K562 (cell line): ENCODE measurements at regions not wholly inside any gene's neighbourhood (a gene's known extent, or its start where the extent isn't known, plus 50 kb on each side); places are given as distances from the start of the nearest gene placed in this dataset.
"Not testable (repeated sequence)": the region's sequence is repeated elsewhere in the genome, so short reads cannot be mapped to it uniquely, and the experiment has no call there.

Source experiments
- ATAC-seq: fragments of 200-7000 bp; cut with Tn5 transposase; 3 replicates; pipeline ENCODE4 v1.9.1; 2020; ENCODE audit warnings: moderate library complexity
- BruUV-seq: library from RNA; stranded (reverse); fragments of 400-500 nt; replicated peaks from 2 replicates; lab custom pipeline; 2021; lab: Mats Ljungman, UMichigan
- CTCF ChIA-PET: fragments of 300-600 bp; formaldehyde crosslinking; extraction: SDS; loops from one replicate; lab custom pipeline; 2021; ENCODE audit warnings: low intra/inter-chr PET ratio; lab: Yijun Ruan, JAX
- POLR2A ChIA-PET: fragments of 300-600, 350-650 bp; sonication (Branson Sonifier 250); formaldehyde crosslinking; extraction: SDS; loops from one replicate; lab custom pipeline; 2021; ENCODE audit warnings: antibody characterized with exemption, inconsistent platforms; lab: Yijun Ruan, JAX
- DNase-seq, 4 experiments: peaks; one replicate each; pipeline versions ENCODE4 v3.0.0 to v3.0.0-alpha.2; 2011 to 2018; ENCODE audit warnings: low spot score in 3 of 4, mixed read lengths in 3 of 4; ENCODE audit errors: extremely low read depth in 1 of 4
- FAIRE-seq: peaks from 2 replicates; lab custom pipeline; 2011; peaks lifted over from hg19 to GRCh38; lab: Jason Lieb, UNC
- H2AFZ ChIP-seq: 2 replicates; pipeline ENCODE4 v1.6.0; 2011; ENCODE audit warnings: low read depth, low read length, control low read depth, inconsistent platforms
- H3K27ac ChIP-seq: fragments of 200-600 bp; 3 replicates; pipeline ENCODE4 v1.8.0; 2011; ENCODE audit warnings: low read depth, mild to moderate bottlenecking, control low read depth, inconsistent platforms, low read length, moderate library complexity, mixed read lengths; ENCODE audit errors: extremely low read depth
- H3K27me3 ChIP-seq, 2 experiments: fragments of 300-600 bp in 1 of 2; 2 replicates in 1 of 2; 3 replicates in 1 of 2; pipeline versions ENCODE4 v1.6.0 to v1.8.0; 2011; ENCODE audit warnings: inconsistent platforms in 2 of 2, low read length in 2 of 2, mild to moderate bottlenecking in 1 of 2, mixed read lengths in 1 of 2, moderate library complexity in 1 of 2; ENCODE audit not compliant: control insufficient read depth in 2 of 2, insufficient read depth in 2 of 2
- H3K36me3 ChIP-seq: fragments of 300-600 bp; 3 replicates; pipeline ENCODE4 v1.8.0; 2011; ENCODE audit warnings: mild to moderate bottlenecking, low read length, inconsistent platforms; ENCODE audit not compliant: control insufficient read depth, insufficient read depth
- H3K4me1 ChIP-seq, 2 experiments: fragments of 200-600 bp in 1 of 2; replicated peaks in 1 of 2; 2 replicates in 1 of 2; 3 replicates in 1 of 2; pipeline versions ENCODE4 v1.5.1 to v1.8.0; 2011; ENCODE audit warnings: inconsistent platforms in 2 of 2, low read length in 2 of 2, mild to moderate bottlenecking in 1 of 2, mixed read lengths in 1 of 2, moderate library complexity in 1 of 2; ENCODE audit not compliant: control insufficient read depth in 2 of 2, insufficient read depth in 2 of 2
- H3K4me2 ChIP-seq: 2 replicates; pipeline ENCODE4 v1.6.1; 2011; ENCODE audit warnings: low read length, control low read depth, inconsistent platforms, mixed read lengths; ENCODE audit not compliant: insufficient read depth
- H3K4me3 ChIP-seq: fragments of 200-600 bp; sonication (generic), shearing (Covaris generic); 2 replicates; pipeline ENCODE4 v1.5.1; 2016; ENCODE audit warnings: control low read depth, inconsistent platforms
- H3K79me2 ChIP-seq: fragments of 200-600 bp; 3 replicates; pipeline ENCODE4 v1.8.0; 2011; ENCODE audit warnings: low read length, inconsistent platforms; ENCODE audit not compliant: control insufficient read depth, insufficient read depth
- H3K9ac ChIP-seq, 2 experiments: 2 replicates each; pipeline versions ENCODE4 v1.6.0 to v1.6.1; 2011; ENCODE audit warnings: low read depth in 2 of 2, low read length in 2 of 2, control low read depth in 1 of 2, inconsistent platforms in 1 of 2, mild to moderate bottlenecking in 1 of 2, mixed read lengths in 1 of 2; ENCODE audit not compliant: insufficient read depth in 1 of 2
- H3K9me1 ChIP-seq: one replicate; pipeline ENCODE4 v1.6.0; 2011; ENCODE audit warnings: inconsistent platforms, mild to moderate bottlenecking, low read length, moderate library complexity; ENCODE audit not compliant: control insufficient read depth, insufficient read depth
- H3K9me3 ChIP-seq: replicated peaks from 2 replicates; pipeline ENCODE4 v1.5.1; 2011; ENCODE audit warnings: low read depth, low read length, inconsistent platforms; ENCODE audit not compliant: control insufficient read depth, insufficient read depth
- H4K20me1 ChIP-seq: replicated peaks from 2 replicates; pipeline ENCODE4 v1.6.1; 2011; ENCODE audit warnings: low read length, inconsistent platforms, mixed read lengths; ENCODE audit not compliant: control insufficient read depth, insufficient read depth
- BACH1 ChIP-seq: fragments of 200-800 bp; sonication (Bioruptor generic); IDR thresholded peaks from 2 replicates; pipeline ENCODE4 v1.6.1; 2016; ENCODE audit warnings: missing genetic modification characterization, missing compliant biosample characterization
- BCOR ChIP-seq: fragments of 450-650 bp; IDR thresholded peaks from 2 replicates; pipeline ENCODE4 v1.6.1; 2016
- CTBP1 ChIP-seq: fragments of 450-650 bp; IDR thresholded peaks from 2 replicates; pipeline ENCODE4 v1.6.1; 2016; ENCODE audit warnings: borderline replicate concordance
- HDAC1 ChIP-seq, 2 experiments: fragments of 450-650 bp; IDR thresholded peaks; 2 replicates each; pipeline ENCODE4 v1.6.1; 2016 to 2017; ENCODE audit warnings: inconsistent platforms in 1 of 2, mild to moderate bottlenecking in 1 of 2, moderate library complexity in 1 of 2
- HNRNPLL ChIP-seq: fragments of 200-400 bp; formaldehyde crosslinking; IDR thresholded peaks from 2 replicates; pipeline ENCODE4 v1.6.1; 2017; ENCODE audit warnings: low read length, low read depth, mild to moderate bottlenecking; ENCODE audit not compliant: poor library complexity, severe bottlenecking
- KAT8 ChIP-seq: fragments of 450-650 bp; IDR thresholded peaks from 2 replicates; pipeline ENCODE4 v1.6.1; 2016; ENCODE audit warnings: low read depth, mild to moderate bottlenecking
- MECOM ChIP-seq: fragments of 250-450 bp; sonication (Bioruptor Pico); IDR thresholded peaks from 2 replicates; pipeline ENCODE4 v1.8.0; 2022; ENCODE audit warnings: inconsistent platforms
- NBN ChIP-seq: fragments of 450-650 bp; IDR thresholded peaks from 2 replicates; pipeline ENCODE4 v1.6.1; 2016; ENCODE audit warnings: low read depth, mild to moderate bottlenecking
- POLR2A ChIP-seq: fragments of 450-650 bp; conservative IDR thresholded peaks from 2 replicates; pipeline ENCODE4 v1.6.1; 2016
- RBM14 ChIP-seq: fragments of 200-400 bp; formaldehyde crosslinking; IDR thresholded peaks from 2 replicates; pipeline ENCODE4 v1.6.1; 2018; ENCODE audit warnings: low read depth, mild to moderate bottlenecking, low read length, moderate library complexity, borderline replicate concordance; ENCODE audit not compliant: insufficient read depth
- TCF7L2 ChIP-seq: fragments of 150-350 bp; IDR thresholded peaks from 2 replicates; pipeline ENCODE4 v1.6.1; 2016; ENCODE audit warnings: low read depth, mild to moderate bottlenecking, low read length, moderate library complexity
- ZNF316 ChIP-seq: fragments of 450-650 bp; IDR thresholded peaks from 2 replicates; pipeline ENCODE4 v1.6.1; 2016
- ZNF77 ChIP-seq: fragments of 250-450 bp; sonication (Bioruptor Pico); IDR thresholded peaks from 2 replicates; pipeline ENCODE4 v1.5.0; 2020
- ZSCAN29 ChIP-seq: fragments of 450-650 bp; IDR thresholded peaks from 2 replicates; pipeline ENCODE4 v1.6.1; 2017
- WGBS: fragments of 100-300 bp; shearing (Covaris generic); methylation state at CpG from one replicate; pipeline ENCODE4 v1.1.6; 2016; ENCODE audit warnings: low coverage, mixed read lengths; ENCODE audit not compliant: insufficient coverage; ENCODE audit errors: missing lambda C conversion rate; 5-methylcytosine and 5-hydroxymethylcytosine counted together
- in situ Hi-C: fragments of 300-500 bp; cut with MboI; formaldehyde crosslinking; loops from 4 replicates; pipeline ENCODE4 v1.15.0; 2018; ENCODE audit warnings: inconsistent platforms, mixed read lengths
- intact Hi-C: fragments of 100-400 bp; cut with micrococcal nuclease; formaldehyde crosslinking; loops from 2 replicates; pipeline ENCODE4 v1.14.2; 2022
- TF ChIP-seq, protein P1 (sequence below), 2 experiments: fragments of 150-350 bp in 1 of 2; IDR thresholded peaks; 2 replicates each; pipeline ENCODE4 v1.6.1; 2012 to 2016; ENCODE audit warnings: low read depth in 2 of 2, low read length in 2 of 2, mild to moderate bottlenecking in 1 of 2, moderate library complexity in 1 of 2

DNA sequence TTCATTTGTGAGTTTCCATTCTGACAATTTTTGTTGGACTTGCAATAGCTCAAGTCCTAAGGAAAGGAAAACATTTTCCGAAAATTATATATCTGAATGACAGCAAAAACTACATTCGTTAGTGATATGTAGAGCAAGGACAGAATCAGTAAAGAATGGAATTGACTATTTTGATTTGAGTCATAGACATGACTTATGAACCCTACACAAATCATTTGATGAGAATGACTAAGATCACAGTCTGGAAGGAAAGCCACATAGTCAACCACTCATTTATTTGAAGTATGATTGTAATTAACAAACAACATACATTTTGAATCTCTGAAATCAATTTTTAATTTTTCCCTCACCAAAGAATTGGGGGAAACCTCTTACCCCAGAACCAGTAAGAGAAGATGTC is 231.6 kb upstream of the CRIM1 start (continued):
- TF ChIP-seq, protein P1, sequence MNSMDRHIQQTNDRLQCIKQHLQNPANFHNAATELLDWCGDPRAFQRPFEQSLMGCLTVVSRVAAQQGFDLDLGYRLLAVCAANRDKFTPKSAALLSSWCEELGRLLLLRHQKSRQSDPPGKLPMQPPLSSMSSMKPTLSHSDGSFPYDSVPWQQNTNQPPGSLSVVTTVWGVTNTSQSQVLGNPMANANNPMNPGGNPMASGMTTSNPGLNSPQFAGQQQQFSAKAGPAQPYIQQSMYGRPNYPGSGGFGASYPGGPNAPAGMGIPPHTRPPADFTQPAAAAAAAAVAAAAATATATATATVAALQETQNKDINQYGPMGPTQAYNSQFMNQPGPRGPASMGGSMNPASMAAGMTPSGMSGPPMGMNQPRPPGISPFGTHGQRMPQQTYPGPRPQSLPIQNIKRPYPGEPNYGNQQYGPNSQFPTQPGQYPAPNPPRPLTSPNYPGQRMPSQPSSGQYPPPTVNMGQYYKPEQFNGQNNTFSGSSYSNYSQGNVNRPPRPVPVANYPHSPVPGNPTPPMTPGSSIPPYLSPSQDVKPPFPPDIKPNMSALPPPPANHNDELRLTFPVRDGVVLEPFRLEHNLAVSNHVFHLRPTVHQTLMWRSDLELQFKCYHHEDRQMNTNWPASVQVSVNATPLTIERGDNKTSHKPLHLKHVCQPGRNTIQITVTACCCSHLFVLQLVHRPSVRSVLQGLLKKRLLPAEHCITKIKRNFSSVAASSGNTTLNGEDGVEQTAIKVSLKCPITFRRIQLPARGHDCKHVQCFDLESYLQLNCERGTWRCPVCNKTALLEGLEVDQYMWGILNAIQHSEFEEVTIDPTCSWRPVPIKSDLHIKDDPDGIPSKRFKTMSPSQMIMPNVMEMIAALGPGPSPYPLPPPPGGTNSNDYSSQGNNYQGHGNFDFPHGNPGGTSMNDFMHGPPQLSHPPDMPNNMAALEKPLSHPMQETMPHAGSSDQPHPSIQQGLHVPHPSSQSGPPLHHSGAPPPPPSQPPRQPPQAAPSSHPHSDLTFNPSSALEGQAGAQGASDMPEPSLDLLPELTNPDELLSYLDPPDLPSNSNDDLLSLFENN (IDR thresholded peaks at IDR 0.05; ENCODE audit: low read depth in 2 of 2, low read length in 2 of 2), result no peak
- TF ChIP-seq BCOR (no peak), CTBP1 (no peak), ZNF77 (CRISPR knock-in tag) (no peak), RBM14 (no peak), POLR2A (no peak), NBN (no peak), ZNF316 (no peak)

GRCh38 chr2:36097022-36097421 is 258.6 kb upstream of the CRIM1 start:
- WGBS, result 0% methylated on average over 3 of the region's 3 CpGs
- FAIRE-seq, result no peak
- H3K9me3 ChIP-seq, result no peaks in the 10 kb centered on the region
- H3K4me2 ChIP-seq, result no peak overlapping the region
- H4K20me1 ChIP-seq, result no peaks in the 10 kb centered on the region
- H3K79me2 ChIP-seq, result no peaks in the 10 kb centered on the region
- DNase-seq, result no peak
- H2AFZ ChIP-seq, result no peak overlapping the region
- H3K4me1 ChIP-seq, result no peaks in the 10 kb centered on the region
- in situ Hi-C loops (no loop called here), intact Hi-C loops (no loop called here)
- H3K36me3 ChIP-seq, result no peaks in the 10 kb centered on the region
- POLR2A ChIA-PET, result no interaction called here
- H3K4me3 ChIP-seq, result no peak overlapping the region
- TF ChIP-seq HNRNPLL, result no peak
- TF ChIP-seq TCF7L2, result no peak
- no peak for TF ChIP-seq KAT8
- TF ChIP-seq MECOM, result no peak
- TF ChIP-seq ZSCAN29, result no peak
- no peak for TF ChIP-seq BACH1 (tag)
- TF ChIP-seq HDAC1 (IDR thresholded peaks at IDR 0.05), result no peak
- CTCF ChIA-PET, result no interaction called here
- H3K27me3 ChIP-seq, result no peaks in the 10 kb centered on the region
- no peak overlapping the region for H3K9ac ChIP-seq
- BruUV-seq, result no TSS peak
- H3K27ac ChIP-seq, result no peak overlapping the region
- no peaks in the 10 kb centered on the region for H3K9me1 ChIP-seq
- ATAC-seq, result no peak

GRCh38 chr2:36091844-36092741 is 263.5 kb upstream of the CRIM1 start:
- H3K79me2 ChIP-seq, in situ Hi-C loops, intact Hi-C loops, BruUV-seq, H3K4me3 ChIP-seq, H2AFZ ChIP-seq, H3K27ac ChIP-seq, H3K9me3 ChIP-seq, H3K36me3 ChIP-seq, CTCF ChIA-PET, H3K9me1 ChIP-seq, DNase-seq, H3K27me3 ChIP-seq, H4K20me1 ChIP-seq, ATAC-seq, POLR2A ChIA-PET, FAIRE-seq, H3K9ac ChIP-seq, H3K4me1 ChIP-seq, H3K4me2 ChIP-seq: not testable (repeated sequence)
- 2% methylated on average over 23 of the region's 26 CpGs for WGBS
